Activated naive CD4-positive, alpha-beta T cell treated with anti-CD3 and anti-CD28 coated beads, Interleukin-2, amount 10 ng/mL, durations not matched to agents 7 days and 5 days (primary cell): ENCODE measurements at regions not wholly inside any gene's neighbourhood (a gene's known extent, or its start where the extent isn't known, plus 50 kb on each side); places are given as distances from the start of the nearest gene placed in this dataset.

Experiments used
- CTCF ChIA-PET: fragments of 350-600 bp; sonication (Branson Sonifier 250); formaldehyde crosslinking; loops from one replicate; lab custom pipeline; 2021; ENCODE audit warnings: antibody characterized with exemption; lab: Charles Lee
- DNase-seq: peaks from one replicate; pipeline ENCODE4 v3.0.0-alpha.2; 2020
- H3K27ac Mint-ChIP-seq: one replicate; pipeline ENCODE4 v1.8.0; 2021; ENCODE audit warnings: mild to moderate bottlenecking, moderate library complexity, mixed read lengths
- H3K27me3 Mint-ChIP-seq: one replicate; pipeline ENCODE4 v1.8.0; 2021; ENCODE audit warnings: mild to moderate bottlenecking, mixed read lengths
- H3K36me3 Mint-ChIP-seq: one replicate; pipeline ENCODE4 v1.8.0; 2021; ENCODE audit warnings: mixed read lengths
- H3K4me1 Mint-ChIP-seq: one replicate; pipeline ENCODE4 v1.8.0; 2021; ENCODE audit warnings: mixed read lengths
- H3K4me3 Mint-ChIP-seq: one replicate; pipeline ENCODE4 v1.8.0; 2021; ENCODE audit warnings: mild to moderate bottlenecking, moderate library complexity, mixed read lengths
- H3K9me3 Mint-ChIP-seq: one replicate; pipeline ENCODE4 v1.8.0; 2021; ENCODE audit warnings: mixed read lengths

- no peaks in the 10 kb centered on the region for H3K4me1 Mint-ChIP-seq
- no peak for DNase-seq
- H3K9me3 Mint-ChIP-seq, result peaks cover 17% of the 10 kb centered on the region
- CTCF ChIA-PET, result no interaction called here
- H3K4me3 Mint-ChIP-seq, result no peak overlapping the region
- H3K36me3 Mint-ChIP-seq, result no peaks in the 10 kb centered on the region
- H3K27me3 Mint-ChIP-seq, result no peaks in the 10 kb centered on the region
- H3K27ac Mint-ChIP-seq, result no peak overlapping the region
Observed at GRCh38 chr5:2560435-2560834, 191.0 kb downstream of the IRX2 start.

- no peak for DNase-seq
- CTCF ChIA-PET, result no interaction called here
- no peaks in the 10 kb centered on the region for H3K36me3 Mint-ChIP-seq
- no peaks in the 10 kb centered on the region for H3K27me3 Mint-ChIP-seq
- H3K4me3 Mint-ChIP-seq, result no peak overlapping the region
- H3K27ac Mint-ChIP-seq, result no peak overlapping the region
- H3K4me1 Mint-ChIP-seq, result no peaks in the 10 kb centered on the region
- H3K9me3 Mint-ChIP-seq, result peaks cover 27% of the 10 kb centered on the region
Observed at GRCh38 chr5:2557435-2557834, 194.0 kb downstream of the IRX2 start.

GRCh38 chr5:2556375-2556966 is 195.0 kb downstream of the IRX2 start:
- Mint-ChIP-seq H3K4me3 (no peak overlapping the region), H3K27me3 (no peaks in the 10 kb centered on the region), H3K9me3 (peaks cover 27% of the 10 kb centered on the region), H3K27ac (no peak overlapping the region), H3K4me1 (no peaks in the 10 kb centered on the region), H3K36me3 (no peaks in the 10 kb centered on the region)
- CTCF ChIA-PET, result no interaction called here
- DNase-seq, result no peak

GRCh38 chr5:2553611-2554010 is 197.9 kb downstream of the IRX2 start:
- Mint-ChIP-seq H3K27ac (no peak overlapping the region), H3K27me3 (no peaks in the 10 kb centered on the region), H3K4me3 (no peak overlapping the region), H3K4me1 (no peaks in the 10 kb centered on the region), H3K9me3 (peaks cover 23% of the 10 kb centered on the region), H3K36me3 (no peaks in the 10 kb centered on the region)
- DNase-seq, result no peak
- CTCF ChIA-PET, result no interaction called here

GRCh38 chr5:2550509-2550908 is 201.0 kb downstream of the IRX2 start:
- no peak for DNase-seq
- CTCF ChIA-PET, result no interaction called here
- no peaks in the 10 kb centered on the region for H3K36me3 Mint-ChIP-seq
- no peaks in the 10 kb centered on the region for H3K27me3 Mint-ChIP-seq
- no peaks in the 10 kb centered on the region for H3K4me1 Mint-ChIP-seq
- no peak overlapping the region for H3K27ac Mint-ChIP-seq
- H3K4me3 Mint-ChIP-seq, result no peak overlapping the region
- H3K9me3 Mint-ChIP-seq, result peaks cover 20% of the 10 kb centered on the region

GRCh38 chr5:2549900-2550299 is 201.6 kb downstream of the IRX2 start:
- Mint-ChIP-seq H3K27me3 (no peaks in the 10 kb centered on the region), H3K27ac (no peak overlapping the region), H3K4me3 (no peak overlapping the region), H3K36me3 (no peaks in the 10 kb centered on the region), H3K9me3 (peaks cover 17% of the 10 kb centered on the region), H3K4me1 (no peaks in the 10 kb centered on the region)
- CTCF ChIA-PET, result no interaction called here
- DNase-seq, result no peak

- CTCF ChIA-PET, result no interaction called here
- peaks cover 12% of the 10 kb centered on the region for H3K9me3 Mint-ChIP-seq
- no peaks in the 10 kb centered on the region for H3K4me1 Mint-ChIP-seq
- no peak overlapping the region for H3K27ac Mint-ChIP-seq
- H3K4me3 Mint-ChIP-seq, result no peak overlapping the region
- no peak for DNase-seq
- H3K27me3 Mint-ChIP-seq, result no peaks in the 10 kb centered on the region
- no peaks in the 10 kb centered on the region for H3K36me3 Mint-ChIP-seq
Observed at GRCh38 chr5:2549354-2549753, 202.1 kb downstream of the IRX2 start.

GRCh38 chr5:2546938-2547337 is 204.5 kb downstream of the IRX2 start:
- H3K4me3 Mint-ChIP-seq, result no peak overlapping the region
- DNase-seq, result no peak
- CTCF ChIA-PET, result no interaction called here
- peaks cover 11% of the 10 kb centered on the region for H3K9me3 Mint-ChIP-seq
- H3K27ac Mint-ChIP-seq, result no peak overlapping the region
- H3K27me3 Mint-ChIP-seq, result no peaks in the 10 kb centered on the region
- H3K36me3 Mint-ChIP-seq, result no peaks in the 10 kb centered on the region
- no peaks in the 10 kb centered on the region for H3K4me1 Mint-ChIP-seq

- Mint-ChIP-seq H3K27me3 (no peaks in the 10 kb centered on the region), H3K27ac (no peak overlapping the region), H3K36me3 (no peaks in the 10 kb centered on the region), H3K4me3 (no peak overlapping the region), H3K9me3 (peaks cover 24% of the 10 kb centered on the region), H3K4me1 (no peaks in the 10 kb centered on the region)
- DNase-seq, result no peak
- CTCF ChIA-PET, result no interaction called here
Observed at GRCh38 chr5:2544003-2544402, 207.5 kb downstream of the IRX2 start.

- no peak for DNase-seq
Observed at GRCh38 chr5:2542821-2543220, 208.7 kb downstream of the IRX2 start.

GRCh38 chr5:2542026-2542425 is 209.5 kb downstream of the IRX2 start:
- H3K27me3 Mint-ChIP-seq, result no peaks in the 10 kb centered on the region
- CTCF ChIA-PET, result no interaction called here
- no peak for DNase-seq
- H3K27ac Mint-ChIP-seq, result no peak overlapping the region
- H3K36me3 Mint-ChIP-seq, result no peaks in the 10 kb centered on the region
- H3K4me1 Mint-ChIP-seq, result peaks cover 5% of the 10 kb centered on the region
- H3K4me3 Mint-ChIP-seq, result no peak overlapping the region
- H3K9me3 Mint-ChIP-seq, result peaks cover 23% of the 10 kb centered on the region

More at GRCh38 chr5:2542821-2543220, 208.7 kb downstream of the IRX2 start:
- CTCF ChIA-PET, result no interaction called here
- Mint-ChIP-seq H3K36me3 (no peaks in the 10 kb centered on the region), H3K4me3 (no peak overlapping the region), H3K9me3 (peaks cover 24% of the 10 kb centered on the region), H3K4me1 (peaks cover 5% of the 10 kb centered on the region), H3K27ac (no peak overlapping the region), H3K27me3 (no peaks in the 10 kb centered on the region)

GRCh38 chr5:2538169-2538568 is 213.3 kb downstream of the IRX2 start:
- Mint-ChIP-seq H3K27ac (no peak overlapping the region), H3K4me3 (no peak overlapping the region), H3K4me1 (peaks cover 5% of the 10 kb centered on the region), H3K36me3 (no peaks in the 10 kb centered on the region), H3K27me3 (no peaks in the 10 kb centered on the region), H3K9me3 (peaks cover 22% of the 10 kb centered on the region)
- CTCF ChIA-PET, result no interaction called here
- no peak for DNase-seq

- peaks cover 19% of the 10 kb centered on the region for H3K9me3 Mint-ChIP-seq
- H3K4me1 Mint-ChIP-seq, result peaks cover 5% of the 10 kb centered on the region
- no peaks in the 10 kb centered on the region for H3K36me3 Mint-ChIP-seq
- CTCF ChIA-PET, result no interaction called here
- no peak overlapping the region for H3K27ac Mint-ChIP-seq
- no peaks in the 10 kb centered on the region for H3K27me3 Mint-ChIP-seq
- no peak for DNase-seq
- no peak overlapping the region for H3K4me3 Mint-ChIP-seq
Observed at GRCh38 chr5:2537378-2538145, 213.9 kb downstream of the IRX2 start.

GRCh38 chr5:2536632-2537377 is 214.7 kb downstream of the IRX2 start:
- no peak for DNase-seq
- peaks cover 5% of the 10 kb centered on the region for H3K4me1 Mint-ChIP-seq
- no peaks in the 10 kb centered on the region for H3K27me3 Mint-ChIP-seq

GRCh38 chr5:2534970-2535369 is 216.5 kb downstream of the IRX2 start:
- H3K9me3 Mint-ChIP-seq, result peaks cover 6% of the 10 kb centered on the region

More at GRCh38 chr5:2536632-2537377, 214.7 kb downstream of the IRX2 start:
- H3K4me3 Mint-ChIP-seq, result no peak overlapping the region
- no peak overlapping the region for H3K27ac Mint-ChIP-seq
- no peaks in the 10 kb centered on the region for H3K36me3 Mint-ChIP-seq
- CTCF ChIA-PET, result no interaction called here
- H3K9me3 Mint-ChIP-seq, result peaks cover 16% of the 10 kb centered on the region

More at GRCh38 chr5:2534970-2535369, 216.5 kb downstream of the IRX2 start:
- Mint-ChIP-seq H3K27me3 (no peaks in the 10 kb centered on the region), H3K4me1 (peaks cover 5% of the 10 kb centered on the region), H3K36me3 (no peaks in the 10 kb centered on the region), H3K27ac (no peak overlapping the region), H3K4me3 (no peak overlapping the region)
- CTCF ChIA-PET, result interaction anchor here (0.9 kb wide), 1 partner anchor 87 kb away, joined by 3 read pairs; no protein-coding TSS in a partner anchor
- DNase-seq, result no peak
